HEK293 (cell line): ENCODE measurements at regions not wholly inside any gene's neighbourhood (a gene's known extent, or its start where the extent isn't known, plus 50 kb on each side); places are given as distances from the start of the nearest gene placed in this dataset.

Source experiments
- CTCF ChIA-PET: fragments of 350-600 bp; formaldehyde crosslinking; extraction: SDS; loops from one replicate; lab custom pipeline; 2021; ENCODE audit warnings: antibody characterized with exemption; lab: Yijun Ruan, JAX
- POLR2A ChIA-PET: fragments of 300-600 bp; formaldehyde crosslinking; extraction: SDS; loops from one replicate; lab custom pipeline; 2020; ENCODE audit warnings: antibody characterized with exemption, inconsistent platforms; lab: Yijun Ruan, JAX
- H3K27ac ChIP-seq: fragments of 200-500 bp; sonication (Bioruptor generic); 2 replicates; pipeline ENCODE4 v1.5.1; 2014; ENCODE audit warnings: low read depth, low read length, control low read depth, inconsistent platforms; ENCODE audit errors: extremely low read depth
- H3K36me3 ChIP-seq, 2 experiments: fragments of 200-500 bp in 1 of 2; sonication (Bioruptor generic) in 1 of 2; 1 replicate in 1 of 2; 2 replicates in 1 of 2; pipeline ENCODE4 v1.5.1; 2014 to 2017; ENCODE audit warnings: inconsistent platforms in 2 of 2, low read length in 2 of 2; ENCODE audit not compliant: control insufficient read depth in 2 of 2, insufficient read depth in 1 of 2
- H3K4me1 ChIP-seq: fragments of 200-500 bp; sonication (Bioruptor generic); 2 replicates; pipeline ENCODE4 v1.5.1; 2014; ENCODE audit warnings: mild to moderate bottlenecking, low read length, inconsistent platforms; ENCODE audit not compliant: control insufficient read depth, insufficient read depth
- H3K4me3 ChIP-seq: 2 replicates; pipeline ENCODE4 v1.5.1; 2011; ENCODE audit warnings: low read depth, mild to moderate bottlenecking, control low read depth, low read length, moderate library complexity
- H3K9me3 ChIP-seq: fragments of 200-500 bp; sonication (Bioruptor generic); 2 replicates; pipeline ENCODE4 v1.5.1; 2014; ENCODE audit warnings: low read depth, low read length, inconsistent platforms; ENCODE audit not compliant: control insufficient read depth, insufficient read depth
- BCL11B ChIP-seq: fragments of 450-650 bp; formaldehyde crosslinking; IDR thresholded peaks from 2 replicates; pipeline ENCODE4 v1.5.1; 2016; ENCODE audit warnings: low read depth, missing biosample characterization, missing genetic modification characterization
- ZBTB20 ChIP-seq: fragments of 450-650 bp; formaldehyde crosslinking; IDR thresholded peaks from 2 replicates; pipeline ENCODE4 v1.5.1; 2016; ENCODE audit warnings: missing biosample characterization, missing genetic modification characterization
- ZFP3 ChIP-seq: fragments of 450-650 bp; formaldehyde crosslinking; IDR thresholded peaks from 2 replicates; pipeline ENCODE4 v1.5.1; 2016; ENCODE audit warnings: low read depth, missing biosample characterization, missing genetic modification characterization
- ZNF133 ChIP-seq: fragments of 450-650 bp; formaldehyde crosslinking; IDR thresholded peaks from 2 replicates; pipeline ENCODE4 v1.5.1; 2016; ENCODE audit warnings: missing biosample characterization, missing genetic modification characterization
- ZNF16 ChIP-seq: fragments of 450-650 bp; formaldehyde crosslinking; IDR thresholded peaks from 2 replicates; pipeline ENCODE4 v1.5.1; 2016; ENCODE audit warnings: low read depth, missing biosample characterization, missing genetic modification characterization
- ZNF175 ChIP-seq: fragments of 450-650 bp; formaldehyde crosslinking; IDR thresholded peaks from 2 replicates; pipeline ENCODE4 v1.5.1; 2016; ENCODE audit warnings: missing biosample characterization, missing genetic modification characterization
- ZNF221 ChIP-seq: fragments of 450-650 bp; formaldehyde crosslinking; IDR thresholded peaks from 2 replicates; pipeline ENCODE4 v1.5.1; 2017; ENCODE audit warnings: missing biosample characterization, missing genetic modification characterization, borderline replicate concordance
- ZNF24 ChIP-seq: fragments of 450-650 bp; formaldehyde crosslinking; IDR thresholded peaks from 2 replicates; pipeline ENCODE4 v1.5.1; 2016; ENCODE audit warnings: missing biosample characterization, missing genetic modification characterization
- ZNF311 ChIP-seq: fragments of 450-650 bp; formaldehyde crosslinking; IDR thresholded peaks from 2 replicates; pipeline ENCODE4 v1.5.1; 2017; ENCODE audit warnings: missing biosample characterization, missing genetic modification characterization, borderline replicate concordance
- ZNF404 ChIP-seq: fragments of 450-650 bp; formaldehyde crosslinking; IDR thresholded peaks from 2 replicates; pipeline ENCODE4 v1.5.1; 2017; ENCODE audit warnings: missing biosample characterization, missing genetic modification characterization
- ZNF530 ChIP-seq: fragments of 450-650 bp; formaldehyde crosslinking; IDR thresholded peaks from 2 replicates; pipeline ENCODE4 v1.5.1; 2016; ENCODE audit warnings: low read depth, missing biosample characterization, missing genetic modification characterization
- ZNF549 ChIP-seq: fragments of 450-650 bp; IDR thresholded peaks from 2 replicates; pipeline ENCODE4 v1.5.1; 2018; ENCODE audit warnings: missing biosample characterization, missing genetic modification characterization, mild to moderate bottlenecking, inconsistent platforms, moderate library complexity
- ZNF560 ChIP-seq: fragments of 450-650 bp; formaldehyde crosslinking; IDR thresholded peaks from 2 replicates; pipeline ENCODE4 v1.5.1; 2017; ENCODE audit warnings: missing biosample characterization, missing genetic modification characterization, borderline replicate concordance
- ZNF585B ChIP-seq: fragments of 450-650 bp; formaldehyde crosslinking; IDR thresholded peaks from 2 replicates; pipeline ENCODE4 v1.5.1; 2016; ENCODE audit warnings: missing biosample characterization, missing genetic modification characterization
- ZNF596 ChIP-seq: fragments of 450-650 bp; IDR thresholded peaks from 2 replicates; pipeline ENCODE4 v1.5.0; 2018; ENCODE audit warnings: missing biosample characterization, mild to moderate bottlenecking, missing genetic modification characterization, moderate library complexity
- ZNF677 ChIP-seq: fragments of 450-650 bp; IDR thresholded peaks from 2 replicates; pipeline ENCODE4 v1.5.0; 2018; ENCODE audit warnings: missing biosample characterization, mild to moderate bottlenecking, missing genetic modification characterization, moderate library complexity
- TF ChIP-seq, protein P1 (sequence below): fragments of 450-650 bp; formaldehyde crosslinking; optimal IDR thresholded peaks from 2 replicates; pipeline ENCODE3; 2016; ENCODE audit warnings: missing biosample characterization, mild to moderate bottlenecking, missing genetic modification characterization
- TF ChIP-seq, protein P2 (sequence below): fragments of 450-650 bp; formaldehyde crosslinking; conservative IDR thresholded peaks from 2 replicates; pipeline ENCODE4 v1.5.1; 2016; ENCODE audit warnings: low read depth, missing biosample characterization, missing genetic modification characterization
- TF ChIP-seq, protein P3 (sequence below): fragments of 450-650 bp; formaldehyde crosslinking; IDR thresholded peaks from 2 replicates; pipeline ENCODE4 v1.5.1; 2016; ENCODE audit warnings: missing biosample characterization, missing genetic modification characterization
- TF ChIP-seq, protein P4 (sequence below): fragments of 450-650 bp; formaldehyde crosslinking; IDR thresholded peaks from 2 replicates; pipeline ENCODE4 v1.5.1; 2017; ENCODE audit warnings: missing biosample characterization, missing genetic modification characterization

DNA sequence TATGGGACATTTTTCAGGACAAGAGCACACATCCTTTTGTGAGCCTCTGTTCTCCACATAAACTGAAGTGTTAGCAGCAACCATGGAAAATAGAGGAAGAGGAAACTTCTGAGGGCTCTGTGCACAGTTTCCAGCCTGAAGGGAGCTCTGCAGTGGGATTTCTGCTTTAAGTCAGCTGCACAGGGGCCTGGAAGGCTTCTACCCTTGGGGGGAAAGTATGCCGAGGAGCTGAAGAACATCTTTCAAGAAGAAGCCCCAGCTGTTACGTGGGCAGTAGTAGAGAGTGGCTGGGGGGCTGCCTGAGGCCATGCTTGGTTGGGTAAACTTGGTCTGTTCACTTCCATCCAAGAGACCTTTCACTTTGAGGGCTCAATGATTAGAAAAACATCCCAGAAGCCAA is 82.7 kb upstream of the EED start (continued):
- TF ChIP-seq, protein P1, sequence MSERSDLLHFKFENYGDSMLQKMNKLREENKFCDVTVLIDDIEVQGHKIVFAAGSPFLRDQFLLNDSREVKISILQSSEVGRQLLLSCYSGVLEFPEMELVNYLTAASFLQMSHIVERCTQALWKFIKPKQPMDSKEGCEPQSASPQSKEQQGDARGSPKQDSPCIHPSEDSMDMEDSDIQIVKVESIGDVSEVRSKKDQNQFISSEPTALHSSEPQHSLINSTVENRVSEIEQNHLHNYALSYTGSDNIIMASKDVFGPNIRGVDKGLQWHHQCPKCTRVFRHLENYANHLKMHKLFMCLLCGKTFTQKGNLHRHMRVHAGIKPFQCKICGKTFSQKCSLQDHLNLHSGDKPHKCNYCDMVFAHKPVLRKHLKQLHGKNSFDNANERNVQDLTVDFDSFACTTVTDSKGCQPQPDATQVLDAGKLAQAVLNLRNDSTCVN (tag by site-specific recombination) = no peak
- TF ChIP-seq ZNF677 (tag by site-specific recombination) (no peak), ZNF596 (tag by site-specific recombination) (no peak), ZNF404 (tag by site-specific recombination) (no peak), ZNF585B (tag by site-specific recombination) (no peak), BCL11B (tag by site-specific recombination) (no peak), ZFP3 (no peak), ZNF175 (no peak), ZBTB20 (no peak)
- TF ChIP-seq, protein P2, sequence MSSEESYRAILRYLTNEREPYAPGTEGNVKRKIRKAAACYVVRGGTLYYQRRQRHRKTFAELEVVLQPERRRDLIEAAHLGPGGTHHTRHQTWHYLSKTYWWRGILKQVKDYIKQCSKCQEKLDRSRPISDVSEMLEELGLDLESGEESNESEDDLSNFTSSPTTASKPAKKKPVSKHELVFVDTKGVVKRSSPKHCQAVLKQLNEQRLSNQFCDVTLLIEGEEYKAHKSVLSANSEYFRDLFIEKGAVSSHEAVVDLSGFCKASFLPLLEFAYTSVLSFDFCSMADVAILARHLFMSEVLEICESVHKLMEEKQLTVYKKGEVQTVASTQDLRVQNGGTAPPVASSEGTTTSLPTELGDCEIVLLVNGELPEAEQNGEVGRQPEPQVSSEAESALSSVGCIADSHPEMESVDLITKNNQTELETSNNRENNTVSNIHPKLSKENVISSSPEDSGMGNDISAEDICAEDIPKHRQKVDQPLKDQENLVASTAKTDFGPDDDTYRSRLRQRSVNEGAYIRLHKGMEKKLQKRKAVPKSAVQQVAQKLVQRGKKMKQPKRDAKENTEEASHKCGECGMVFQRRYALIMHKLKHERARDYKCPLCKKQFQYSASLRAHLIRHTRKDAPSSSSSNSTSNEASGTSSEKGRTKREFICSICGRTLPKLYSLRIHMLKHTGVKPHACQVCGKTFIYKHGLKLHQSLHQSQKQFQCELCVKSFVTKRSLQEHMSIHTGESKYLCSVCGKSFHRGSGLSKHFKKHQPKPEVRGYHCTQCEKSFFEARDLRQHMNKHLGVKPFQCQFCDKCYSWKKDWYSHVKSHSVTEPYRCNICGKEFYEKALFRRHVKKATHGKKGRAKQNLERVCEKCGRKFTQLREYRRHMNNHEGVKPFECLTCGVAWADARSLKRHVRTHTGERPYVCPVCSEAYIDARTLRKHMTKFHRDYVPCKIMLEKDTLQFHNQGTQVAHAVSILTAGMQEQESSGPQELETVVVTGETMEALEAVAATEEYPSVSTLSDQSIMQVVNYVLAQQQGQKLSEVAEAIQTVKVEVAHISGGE (tag by site-specific recombination) = no peak
- TF ChIP-seq, protein P3, sequence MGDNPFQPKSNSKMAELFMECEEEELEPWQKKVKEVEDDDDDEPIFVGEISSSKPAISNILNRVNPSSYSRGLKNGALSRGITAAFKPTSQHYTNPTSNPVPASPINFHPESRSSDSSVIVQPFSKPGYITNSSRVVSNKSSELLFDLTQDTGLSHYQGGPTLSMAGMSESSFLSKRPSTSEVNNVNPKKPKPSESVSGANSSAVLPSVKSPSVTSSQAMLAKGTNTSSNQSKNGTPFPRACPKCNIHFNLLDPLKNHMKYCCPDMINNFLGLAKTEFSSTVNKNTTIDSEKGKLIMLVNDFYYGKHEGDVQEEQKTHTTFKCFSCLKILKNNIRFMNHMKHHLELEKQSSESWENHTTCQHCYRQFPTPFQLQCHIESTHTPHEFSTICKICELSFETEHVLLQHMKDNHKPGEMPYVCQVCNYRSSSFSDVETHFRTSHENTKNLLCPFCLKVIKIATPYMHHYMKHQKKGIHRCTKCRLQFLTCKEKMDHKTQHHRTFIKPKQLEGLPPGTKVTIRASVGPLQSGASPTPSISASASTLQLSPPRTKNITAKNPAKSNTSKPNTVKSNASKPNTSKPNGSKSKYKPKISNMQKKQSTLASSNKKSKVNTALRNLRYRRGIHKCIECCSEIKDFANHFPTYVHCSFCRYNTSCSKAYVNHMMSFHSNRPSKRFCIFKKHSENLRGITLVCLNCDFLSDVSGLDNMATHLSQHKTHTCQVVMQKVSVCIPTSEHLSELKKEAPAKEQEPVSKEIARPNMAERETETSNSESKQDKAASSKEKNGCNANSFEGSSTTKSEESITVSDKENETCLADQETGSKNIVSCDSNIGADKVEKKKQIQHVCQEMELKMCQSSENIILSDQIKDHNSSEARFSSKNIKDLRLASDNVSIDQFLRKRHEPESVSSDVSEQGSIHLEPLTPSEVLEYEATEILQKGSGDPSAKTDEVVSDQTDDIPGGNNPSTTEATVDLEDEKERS (tag by site-specific recombination) = no peak

DNA sequence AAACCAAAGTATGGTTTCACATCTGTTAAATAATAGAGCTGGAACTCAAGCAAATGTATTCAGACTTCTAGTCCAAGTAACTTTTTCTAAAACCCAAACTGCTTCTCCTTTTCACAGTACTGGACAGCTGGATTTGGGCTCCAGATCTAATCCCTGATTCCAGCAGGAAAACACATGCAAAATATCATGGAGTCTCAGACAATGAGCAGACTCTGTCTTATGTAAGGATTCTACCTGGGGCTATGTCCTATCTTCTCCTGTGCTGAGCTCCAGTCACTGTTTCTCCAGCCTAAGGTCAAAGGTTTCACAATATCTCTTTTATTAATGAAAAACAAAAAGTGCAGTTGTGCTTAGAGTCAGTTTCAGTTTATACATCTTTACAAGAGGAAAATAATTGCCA is 83.2 kb upstream of the EED start:
- TF ChIP-seq ZNF16 (tag by site-specific recombination) (no peak), ZNF549 (tag by site-specific recombination) (no peak), ZNF24 (tag by site-specific recombination) (no peak), ZNF133 (tag by site-specific recombination) (no peak), ZNF560 (no peak), ZNF221 (tag by site-specific recombination) (no peak), ZNF530 (tag by site-specific recombination) (no peak), ZNF311 (tag by site-specific recombination) (no peak)
- TF ChIP-seq, protein P4, sequence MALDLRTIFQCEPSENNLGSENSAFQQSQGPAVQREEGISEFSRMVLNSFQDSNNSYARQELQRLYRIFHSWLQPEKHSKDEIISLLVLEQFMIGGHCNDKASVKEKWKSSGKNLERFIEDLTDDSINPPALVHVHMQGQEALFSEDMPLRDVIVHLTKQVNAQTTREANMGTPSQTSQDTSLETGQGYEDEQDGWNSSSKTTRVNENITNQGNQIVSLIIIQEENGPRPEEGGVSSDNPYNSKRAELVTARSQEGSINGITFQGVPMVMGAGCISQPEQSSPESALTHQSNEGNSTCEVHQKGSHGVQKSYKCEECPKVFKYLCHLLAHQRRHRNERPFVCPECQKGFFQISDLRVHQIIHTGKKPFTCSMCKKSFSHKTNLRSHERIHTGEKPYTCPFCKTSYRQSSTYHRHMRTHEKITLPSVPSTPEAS = no peak
- TF ChIP-seq, all 188 proteins: peak for 0

More for the DNA sequence above, 83.2 kb upstream of the EED start:
- Histone ChIP-seq H3K27ac (no peak overlapping the region), H3K9me3 (no peaks in the 10 kb centered on the region), H3K4me1 (no peaks in the 10 kb centered on the region), H3K36me3 (no peaks in the 10 kb centered on the region), H3K4me3 (no peak overlapping the region)
- ChIA-PET POLR2A (interaction anchor here (1.0 kb wide), 1 partner anchor 92 kb away, joined by 5 read pairs; the partner anchor contains the start of gene PICALM), CTCF (interaction anchor here (0.5 to 1.9 kb wide), 4 partner anchors 17 to 129 kb away, joined by 3 to 6 read pairs (median 4); no protein-coding TSS in a partner anchor)
